ENCODE measurements at regions not wholly inside any gene's neighbourhood (a gene's known extent, or its start where the extent isn't known, plus 50 kb on each side); places are given as distances from the start of the nearest gene placed in this dataset.

- Histone ChIP-seq H3K9me3 (no peaks in the 10 kb centered on the region), H3K4me3 (no peak overlapping the region), H3K27ac (no peak overlapping the region), H3K4me1 (no peaks in the 10 kb centered on the region), H3K27me3 (no peaks in the 10 kb centered on the region), H3K36me3 (no peaks in the 10 kb centered on the region)
- ATAC-seq: no peak
- no peak for DNase-seq
- no peak for TF ChIP-seq CTCF (IDR thresholded peaks at IDR 0.05)
- TF ChIP-seq POLR2A (IDR thresholded peaks at IDR 0.05): no peak
- 75% methylated on average over 5 of the region's 5 CpGs for WGBS (ENCODE audit: insufficient coverage, low coverage, low lambda C conversion rate, missing lambda C conversion rate)
- intact Hi-C loops (cut with DNase I): no loop called here
Measured at GRCh38 chr1:216777148-216777547, 53.9 kb upstream of the ESRRG start.
